KG1 (cell line): ENCODE measurements at regions not wholly inside any gene's neighbourhood (a gene's known extent, or its start where the extent isn't known, plus 50 kb on each side); places are given as distances from the start of the nearest gene placed in this dataset.

ENCODE experiments used
- DNase-seq: peaks from one replicate; lab custom pipeline; 2025; lab: John Stamatoyannopoulos, UW

DNA sequence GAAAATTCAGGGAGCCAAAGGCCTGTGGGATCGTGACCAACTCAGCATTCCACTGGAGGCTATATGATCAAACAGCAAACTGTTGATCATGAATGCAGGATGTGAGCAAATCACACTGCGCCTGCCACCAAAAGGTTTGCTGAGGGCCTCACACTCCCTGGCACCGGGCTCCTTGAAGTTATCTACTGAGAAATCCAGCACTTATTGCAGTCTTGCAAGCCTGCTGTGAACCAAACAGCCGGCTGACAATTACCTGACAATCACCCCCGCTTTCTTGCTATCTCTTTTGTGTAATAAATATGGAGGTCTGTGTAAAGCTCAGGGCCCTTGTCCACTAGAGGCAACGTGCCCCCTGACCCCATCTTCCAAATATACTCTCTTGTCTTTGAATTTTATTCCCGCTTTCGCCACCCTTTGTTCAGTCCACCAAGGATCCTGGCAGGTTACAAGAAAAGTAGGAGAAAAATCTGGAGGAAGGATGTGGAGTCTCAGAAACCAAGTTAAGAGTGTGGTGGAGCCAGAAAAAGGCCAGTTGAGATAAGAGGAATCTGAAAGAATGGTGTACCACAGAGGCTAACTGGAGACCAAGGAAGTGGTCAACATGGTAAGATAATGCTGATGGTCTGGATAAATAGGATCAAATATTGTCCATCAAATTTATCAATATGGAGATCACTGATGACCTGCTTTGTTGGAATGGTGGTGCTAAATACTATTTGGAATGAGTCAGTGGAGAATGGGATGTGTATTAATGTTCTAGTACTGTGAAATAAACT is 229.2 kb downstream of the ALX1 start:
- no peak for DNase-seq

DNA sequence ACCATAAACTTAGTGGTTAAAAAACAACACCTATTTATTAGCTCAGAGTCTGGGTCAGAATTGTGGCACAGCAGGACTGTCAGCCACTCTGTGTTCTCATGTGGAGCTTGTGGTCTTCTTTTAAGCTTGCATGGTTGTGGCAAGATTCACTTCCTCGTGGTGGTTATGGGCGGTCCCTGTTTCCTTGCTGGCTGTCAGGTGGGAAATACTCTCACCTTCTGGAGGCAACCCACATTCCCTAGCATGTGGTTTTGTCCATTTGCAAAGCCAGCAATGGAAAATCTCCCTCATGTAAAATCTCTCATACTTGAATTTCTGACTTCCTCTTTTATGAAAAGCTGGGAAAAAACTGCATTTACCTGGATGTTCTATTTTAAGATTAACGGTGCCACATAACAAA is 229.8 kb downstream of the ALX1 start:
- no peak for DNase-seq

DNA sequence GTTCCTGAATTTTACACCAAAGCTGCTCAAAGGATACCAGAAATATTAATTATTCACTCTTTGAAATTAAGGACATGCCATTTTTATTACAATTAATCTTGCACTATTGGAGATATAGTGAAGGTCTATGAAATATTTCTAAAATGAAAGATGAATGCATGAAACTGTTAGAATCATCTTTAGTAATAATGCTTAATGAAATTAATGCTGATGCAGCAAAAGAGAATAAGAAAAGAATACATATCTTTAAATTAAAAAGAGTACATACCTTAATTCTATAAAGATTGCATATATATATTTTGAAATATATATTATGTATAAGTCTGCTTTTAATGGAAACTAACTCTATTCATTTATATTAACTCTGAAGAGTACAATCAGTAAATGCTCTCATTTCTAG is 236.0 kb downstream of the ALX1 start:
- no peak for DNase-seq

DNA sequence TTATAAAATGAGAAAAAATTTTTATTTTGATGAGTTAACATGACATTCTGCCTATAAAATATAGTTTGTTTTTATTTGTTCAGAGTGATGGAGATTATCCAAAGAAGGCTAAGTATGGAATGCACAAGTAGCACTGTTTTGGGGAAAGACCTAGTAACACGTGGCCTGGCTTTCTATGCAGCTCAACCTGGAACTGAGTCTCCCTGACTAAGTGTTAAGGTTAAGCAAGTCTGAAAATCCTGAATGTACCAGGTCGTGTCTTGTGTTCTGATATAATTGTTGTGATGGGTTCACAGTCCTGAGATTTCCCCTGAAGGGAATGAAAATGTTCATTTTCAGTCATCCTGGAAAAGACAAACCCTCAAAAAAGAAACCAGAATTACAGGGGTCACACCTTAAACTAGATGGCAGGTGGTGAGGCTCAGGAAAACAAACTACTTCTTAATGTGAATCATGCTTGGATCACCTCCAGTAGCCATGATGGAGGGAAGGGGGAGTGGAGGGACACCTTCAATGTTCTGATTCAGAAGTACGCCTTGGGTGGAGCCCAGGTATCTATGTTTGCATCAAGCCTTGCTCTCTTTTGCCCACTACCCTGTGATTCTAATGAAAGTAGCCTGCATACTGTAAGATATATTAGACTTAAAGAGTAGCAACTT is 236.8 kb downstream of the ALX1 start:
- no peak for DNase-seq

DNA sequence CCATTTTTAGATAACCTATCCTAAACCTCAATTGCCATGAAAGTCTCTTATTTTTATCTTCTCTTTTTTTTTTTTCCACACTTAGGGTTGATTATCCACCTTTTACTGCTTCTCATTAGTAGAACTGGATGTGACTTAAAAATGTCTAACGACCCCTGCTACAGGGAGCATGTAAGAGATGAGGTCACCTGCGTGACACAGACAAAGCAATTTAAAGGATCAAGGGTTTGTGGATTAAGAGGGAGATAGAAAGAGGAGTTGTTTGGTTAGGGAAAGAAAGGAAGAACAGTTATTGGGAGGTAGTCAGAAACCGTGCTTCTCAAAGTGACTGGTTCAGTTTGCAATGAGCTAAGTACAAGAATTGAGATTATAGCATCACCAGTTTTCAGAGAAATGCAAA is 239.1 kb downstream of the ALX1 start:
- DNase-seq: no peak

DNA sequence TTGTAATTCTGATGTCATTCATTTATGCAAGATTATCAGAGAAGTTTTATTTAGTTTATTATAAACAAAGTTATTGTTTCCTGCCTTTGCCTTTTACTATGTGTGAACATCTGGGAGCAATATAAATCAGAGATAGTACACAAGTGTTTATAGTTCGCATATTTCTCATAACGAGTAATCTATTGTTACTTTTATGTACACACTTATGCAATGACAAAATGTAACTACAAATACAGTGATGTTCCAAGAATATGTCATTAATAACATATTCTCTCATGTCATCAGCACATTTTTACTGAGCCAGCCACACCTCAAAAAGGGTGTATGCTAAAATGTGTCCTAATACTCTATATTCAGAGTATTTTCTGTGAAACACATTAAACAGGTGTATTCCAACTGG is 243.2 kb downstream of the ALX1 start:
- DNase-seq: no peak

DNA sequence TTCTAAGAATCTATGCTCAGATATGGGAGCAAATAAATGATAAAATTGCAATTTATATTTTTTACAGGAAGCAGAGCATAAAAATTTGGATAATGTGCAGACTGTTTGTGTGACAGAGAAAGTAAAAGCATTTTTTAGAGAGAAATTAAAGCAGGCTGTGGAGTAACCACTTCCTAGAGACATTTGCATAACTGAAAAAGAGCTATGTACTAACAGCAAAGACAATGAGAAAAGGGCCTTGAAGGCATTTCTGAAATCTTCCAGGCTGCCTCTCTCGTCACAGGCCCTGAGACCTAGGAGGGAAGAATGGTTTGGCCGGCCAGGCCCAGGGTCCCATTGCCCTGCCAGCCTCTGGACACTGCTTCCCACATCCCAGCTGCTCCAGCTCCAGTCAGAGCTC is 247.2 kb downstream of the ALX1 start:
- DNase-seq: no peak

DNA sequence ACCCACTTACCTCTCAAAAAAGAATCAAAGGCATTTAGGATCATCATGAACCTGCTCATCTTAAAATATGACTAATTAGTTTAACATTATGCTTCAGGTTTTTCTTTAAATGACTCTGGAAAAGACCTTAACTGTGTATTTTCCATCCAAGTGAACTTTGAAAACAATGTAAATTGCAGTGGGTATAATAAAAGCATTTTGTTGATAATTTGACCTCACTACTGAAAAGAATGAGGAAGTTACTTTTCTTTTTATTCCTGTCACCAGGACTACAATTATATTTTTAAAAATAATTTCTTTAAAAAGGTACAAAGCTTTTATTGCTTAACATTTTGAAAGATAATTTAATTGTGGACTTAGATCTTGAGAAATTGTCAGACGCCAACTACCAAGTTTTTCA is 249.9 kb downstream of the ALX1 start:
- DNase-seq: no peak

DNA sequence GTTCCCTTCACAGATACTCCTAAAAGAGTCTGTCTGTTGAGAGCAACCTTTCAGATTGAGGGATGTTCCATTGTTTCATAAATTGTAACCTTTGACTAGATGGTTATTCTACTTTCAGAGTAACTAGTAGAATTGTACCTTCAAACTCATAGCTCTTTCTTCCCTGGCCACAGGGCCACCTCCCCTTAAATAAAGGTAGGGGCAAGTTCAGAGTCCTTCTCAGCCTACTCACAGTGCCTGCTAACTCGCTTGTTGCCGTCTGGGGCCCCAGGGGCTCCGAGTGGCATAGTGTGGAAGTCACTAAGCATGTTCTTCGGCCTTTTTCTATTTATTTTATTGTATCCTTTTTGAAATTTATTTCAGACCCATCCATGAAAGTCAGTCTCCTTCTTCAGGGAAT is 250.4 kb downstream of the ALX1 start:
- no peak for DNase-seq

DNA sequence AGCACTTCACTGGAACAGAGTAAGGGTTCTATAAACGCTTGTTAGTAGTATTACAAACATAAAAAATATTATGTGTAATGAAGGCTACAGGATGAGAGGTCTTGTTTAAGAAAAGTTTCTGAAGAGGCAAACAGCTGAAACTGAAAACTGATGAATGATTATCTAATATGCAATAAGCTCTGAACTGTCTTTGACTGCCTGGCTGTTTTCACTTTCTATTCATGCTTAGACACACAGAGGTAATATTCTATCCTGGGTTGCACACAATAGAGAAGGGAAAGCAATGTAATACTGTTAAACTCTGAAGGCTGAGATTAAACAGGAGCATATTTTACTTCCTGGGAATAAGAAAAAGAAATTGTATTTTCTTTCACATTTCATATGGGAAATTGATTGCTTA is 251.3 kb downstream of the ALX1 start:
- DNase-seq: no peak

DNA sequence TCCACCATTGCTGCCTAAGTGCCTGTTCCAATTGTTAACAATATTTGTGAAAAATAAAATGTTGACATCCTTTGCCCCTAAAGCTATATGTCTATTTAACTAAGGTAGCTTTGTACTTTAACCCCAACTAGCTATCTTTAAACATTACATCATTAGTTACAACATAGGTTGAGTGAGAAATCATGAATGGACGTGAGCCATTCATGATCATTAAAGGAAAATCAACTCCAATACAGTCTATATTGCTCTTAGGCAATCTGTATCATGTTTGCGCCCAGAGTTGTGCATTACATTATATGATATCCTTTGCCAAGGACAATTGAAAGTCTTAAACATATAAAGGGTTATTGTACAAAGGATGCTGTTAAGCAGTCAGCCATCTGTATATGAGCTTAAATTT is 269.6 kb downstream of the ALX1 start:
- no peak for DNase-seq

DNA sequence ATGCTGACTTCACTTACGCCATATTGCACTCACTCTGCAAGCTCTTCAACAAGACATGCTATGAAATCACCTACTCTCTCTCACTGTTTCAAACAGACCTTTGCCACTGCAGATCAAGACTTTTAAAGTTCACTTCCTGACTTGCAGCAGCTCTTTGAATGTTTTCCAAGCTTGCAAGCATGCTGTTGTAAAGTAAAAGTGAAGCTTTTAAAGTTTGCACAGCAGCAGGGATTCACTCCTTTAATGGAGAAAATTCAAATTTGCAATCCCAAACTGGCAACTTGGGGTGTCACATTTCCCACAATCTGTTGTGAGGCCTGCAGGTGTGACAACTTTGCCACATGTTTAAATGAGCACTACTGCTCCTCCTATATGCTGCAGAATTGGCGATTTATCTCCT is 270.9 kb downstream of the ALX1 start:
- DNase-seq: no peak

DNA sequence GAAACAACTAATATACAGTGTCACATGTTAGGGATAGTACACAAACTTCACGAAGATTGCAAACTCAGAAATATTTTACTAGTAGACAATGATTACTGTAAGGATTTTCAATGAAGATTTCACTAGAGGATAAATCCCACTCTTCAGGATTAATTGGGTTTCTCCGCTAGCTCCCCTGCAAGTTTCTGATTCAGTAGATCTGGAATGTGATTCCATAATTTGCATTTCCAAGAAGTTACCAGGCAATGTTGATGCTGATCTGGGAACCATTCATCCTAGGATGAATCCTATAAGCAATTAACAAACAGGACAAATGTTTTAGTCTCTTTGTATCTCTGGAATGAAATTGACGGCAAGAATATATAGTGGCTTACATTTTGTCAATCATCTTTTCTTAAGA is 272.4 kb downstream of the ALX1 start:
- DNase-seq: no peak

DNA sequence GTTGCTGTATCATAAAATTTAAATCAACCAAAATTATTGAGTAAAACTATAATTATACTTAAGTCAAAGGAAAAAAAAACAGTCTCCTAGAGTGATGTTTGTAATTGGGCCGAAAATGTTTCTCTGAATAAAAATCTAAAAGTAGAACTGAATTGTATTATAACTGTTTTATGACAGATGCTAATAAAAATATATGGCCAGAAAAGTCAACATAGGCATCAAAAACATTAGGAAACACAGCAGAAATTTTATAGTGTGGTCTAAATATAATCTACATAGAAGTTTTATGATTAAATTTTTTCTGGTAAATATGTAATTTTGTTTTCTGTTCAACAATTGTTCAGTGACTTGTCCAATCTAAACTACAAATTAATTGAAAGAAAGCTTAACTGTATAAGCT is 277.8 kb downstream of the ALX1 start:
- DNase-seq: no peak

DNA sequence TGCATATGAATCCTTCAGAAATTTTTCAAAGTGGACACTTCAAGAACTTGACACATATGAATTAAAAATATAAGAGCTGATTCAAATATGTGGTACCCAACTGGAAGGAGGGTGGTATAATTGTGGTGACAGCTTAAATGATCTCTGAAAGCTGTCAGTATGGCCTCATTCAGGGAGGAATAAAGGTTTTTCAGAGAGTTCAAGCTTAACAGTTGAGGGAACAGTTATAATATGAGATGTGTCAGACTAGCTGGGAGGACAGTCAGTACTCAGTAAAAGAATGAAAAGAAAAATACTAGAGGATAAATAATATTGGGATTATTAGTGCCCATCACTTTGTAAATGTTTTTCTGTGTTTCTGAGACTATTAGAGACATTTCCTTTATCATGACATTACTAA is 277.5 kb downstream of the RASSF9 start:
- DNase-seq: no peak

DNA sequence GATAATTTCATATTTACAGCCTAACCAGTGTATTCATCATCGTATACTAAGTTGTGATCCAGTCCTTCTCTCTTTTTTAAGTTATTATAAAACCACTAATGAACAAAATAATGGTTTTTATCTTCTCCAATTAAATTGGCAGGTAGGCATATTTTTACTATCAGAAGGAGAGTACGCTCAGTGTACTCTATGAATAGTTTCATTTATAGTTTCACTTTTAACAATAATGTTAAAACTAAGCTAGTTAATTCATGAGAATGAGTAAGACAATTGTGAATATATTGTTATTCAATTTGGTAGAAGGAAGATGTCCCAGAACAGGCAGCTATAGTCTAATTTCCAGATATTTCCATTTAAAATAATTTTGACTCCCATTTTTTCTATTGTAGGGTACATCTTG is 277.1 kb downstream of the RASSF9 start:
- DNase-seq: no peak

DNA sequence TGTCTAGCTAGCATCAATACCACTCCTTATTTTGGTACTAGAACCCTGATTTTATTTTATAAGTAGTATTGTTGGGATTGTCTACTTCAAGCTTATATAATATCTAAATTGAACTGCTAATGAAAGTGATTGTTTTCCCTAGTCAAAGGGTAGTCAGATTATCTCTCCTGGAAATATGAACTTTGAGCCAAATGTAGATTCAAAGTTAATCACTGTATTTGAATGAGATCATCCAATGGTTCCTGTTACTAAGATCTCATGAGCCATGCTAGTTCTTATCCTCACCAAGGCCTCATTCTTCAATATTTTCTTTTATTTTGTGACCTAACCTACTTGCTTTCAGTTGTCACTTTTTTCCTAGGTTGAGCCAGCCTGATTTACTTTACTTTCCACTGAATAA is 276.7 kb downstream of the RASSF9 start:
- DNase-seq: no peak

DNA sequence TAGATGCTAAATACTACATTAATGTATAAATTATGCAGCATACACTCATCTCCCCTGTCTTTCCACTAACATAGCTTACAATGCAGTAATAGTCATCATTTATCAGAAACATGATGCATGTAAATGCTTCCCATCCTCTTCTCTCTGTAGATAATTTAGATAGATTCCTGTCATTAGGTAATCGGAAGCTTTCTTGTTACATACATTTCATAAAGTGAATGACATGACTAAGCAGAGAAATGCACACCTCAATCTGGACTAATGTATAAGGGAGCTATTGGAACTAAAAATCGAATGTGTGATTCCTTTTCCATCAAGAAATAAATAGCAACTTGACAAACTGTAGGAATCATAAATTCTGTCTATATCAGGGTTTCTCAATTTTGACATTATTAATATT is 273.4 kb downstream of the RASSF9 start:
- no peak for DNase-seq

DNA sequence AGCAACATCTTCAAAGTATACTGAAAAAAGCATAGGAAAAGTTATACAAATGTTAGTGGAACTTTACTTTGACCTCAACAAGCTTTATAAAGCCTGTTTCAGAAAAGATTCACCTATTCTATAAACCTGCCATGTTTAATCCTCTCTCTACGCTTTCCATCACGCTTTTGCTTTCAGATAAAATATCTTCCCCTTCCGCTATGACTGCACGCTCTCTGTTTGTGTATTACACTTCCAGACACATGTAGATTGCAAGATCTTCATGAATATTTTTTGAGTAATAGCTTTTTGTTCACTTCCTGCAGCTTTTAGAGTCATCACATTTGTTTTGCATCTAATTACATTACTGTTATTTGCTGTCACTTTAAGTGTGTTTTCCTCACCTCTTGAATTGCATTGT is 271.4 kb downstream of the RASSF9 start:
- DNase-seq: no peak

DNA sequence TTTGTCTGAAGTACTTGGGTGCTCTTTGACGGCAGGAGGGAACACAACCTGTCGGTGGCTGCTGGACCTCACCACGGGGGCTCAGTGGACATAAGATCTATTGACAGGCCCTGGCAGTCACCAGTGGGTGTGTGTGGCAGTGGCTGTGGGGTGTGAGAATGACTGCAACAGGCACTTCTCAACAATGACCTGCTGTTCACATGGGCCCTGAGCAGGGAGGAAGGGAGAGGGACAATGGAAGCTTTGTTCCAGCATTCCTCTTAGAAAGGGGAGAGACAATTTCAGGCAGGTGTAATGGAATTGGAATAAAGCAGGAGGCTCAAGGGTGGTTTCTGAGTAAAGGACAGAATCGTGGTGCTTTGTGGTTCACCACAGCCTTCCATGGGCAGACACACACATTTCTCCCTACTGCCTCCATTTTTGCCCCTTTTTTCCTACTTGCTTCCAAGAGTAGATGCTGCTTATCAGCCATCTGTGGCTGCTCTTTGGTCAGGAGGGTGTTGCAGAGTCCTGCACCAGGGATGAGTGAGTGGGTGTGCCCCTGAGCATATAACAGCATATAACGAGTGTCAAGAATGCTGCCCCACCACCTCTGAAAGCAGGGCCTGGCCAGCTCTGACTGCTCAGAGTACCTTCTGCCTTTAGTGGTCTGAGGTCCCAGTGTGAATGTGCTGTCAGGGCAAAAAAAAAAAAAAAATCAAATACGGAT is 267.7 kb downstream of the RASSF9 start:
- no peak for DNase-seq

DNA sequence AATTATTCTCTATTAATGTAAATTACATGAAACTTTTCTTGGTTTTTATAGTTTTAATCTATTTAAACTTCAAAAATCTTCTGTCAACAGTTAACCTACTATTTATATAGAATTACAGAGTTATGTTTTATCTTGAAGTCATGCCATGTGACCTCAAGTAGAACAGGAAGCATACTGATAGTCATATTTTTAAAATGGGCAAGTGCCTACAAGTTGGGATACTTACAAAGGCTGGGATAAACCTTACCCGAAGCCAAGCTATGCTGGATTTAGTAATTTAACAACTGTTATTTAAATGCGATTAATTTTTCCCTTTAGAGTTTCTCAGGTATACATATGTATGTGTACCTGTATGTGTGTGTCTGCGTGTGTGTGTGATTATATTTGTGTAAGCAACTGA is 266.9 kb downstream of the RASSF9 start:
- no peak for DNase-seq

DNA sequence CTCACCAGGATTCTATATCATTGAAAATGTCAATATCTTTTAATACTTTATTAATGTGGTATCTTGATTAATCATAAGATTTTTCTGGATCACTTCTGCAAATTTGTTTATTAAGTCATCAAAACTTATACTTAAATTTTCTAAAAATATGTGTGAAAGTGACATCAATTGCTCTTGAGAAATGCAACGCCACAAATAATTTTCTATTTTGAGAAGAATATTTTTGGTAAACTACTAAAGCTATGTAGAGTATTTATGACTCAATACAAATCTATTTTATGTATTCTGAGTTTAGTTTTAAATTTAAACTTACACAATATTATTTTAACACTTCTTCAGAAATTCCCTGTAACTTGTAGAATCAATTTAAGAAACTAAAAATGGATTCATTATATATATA is 263.3 kb downstream of the RASSF9 start:
- no peak for DNase-seq

DNA sequence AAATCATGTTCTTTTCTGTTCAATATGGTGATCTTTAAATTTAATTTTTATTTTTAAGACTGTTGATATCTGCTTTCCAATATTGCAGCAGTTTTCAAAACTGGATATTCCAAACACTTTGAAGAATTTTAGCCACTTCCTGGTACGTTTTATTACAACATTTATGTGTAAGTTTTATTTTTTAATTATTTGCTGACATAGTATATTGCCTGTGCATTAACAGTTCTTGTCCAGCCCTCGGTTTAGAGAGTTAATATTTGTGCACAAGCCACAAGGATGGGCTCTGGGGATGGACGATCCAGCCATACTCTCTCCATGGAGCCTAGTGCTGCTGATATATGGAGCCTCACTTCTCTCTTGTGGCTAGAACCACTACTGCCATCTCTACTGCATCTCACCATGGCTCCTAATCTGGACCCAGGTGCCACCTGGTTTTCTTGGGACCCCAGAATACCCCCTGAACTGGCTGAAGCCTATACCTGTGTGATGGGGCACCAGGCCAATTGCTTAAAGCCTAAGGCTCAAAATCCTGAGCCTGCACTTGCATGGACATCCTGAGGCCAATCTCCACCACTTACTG is 262.5 kb downstream of the RASSF9 start:
- DNase-seq: no peak
